ENCODE measurements at regions not wholly inside any gene's neighbourhood (a gene's known extent, or its start where the extent isn't known, plus 50 kb on each side); places are given as distances from the start of the nearest gene placed in this dataset.

DNA sequence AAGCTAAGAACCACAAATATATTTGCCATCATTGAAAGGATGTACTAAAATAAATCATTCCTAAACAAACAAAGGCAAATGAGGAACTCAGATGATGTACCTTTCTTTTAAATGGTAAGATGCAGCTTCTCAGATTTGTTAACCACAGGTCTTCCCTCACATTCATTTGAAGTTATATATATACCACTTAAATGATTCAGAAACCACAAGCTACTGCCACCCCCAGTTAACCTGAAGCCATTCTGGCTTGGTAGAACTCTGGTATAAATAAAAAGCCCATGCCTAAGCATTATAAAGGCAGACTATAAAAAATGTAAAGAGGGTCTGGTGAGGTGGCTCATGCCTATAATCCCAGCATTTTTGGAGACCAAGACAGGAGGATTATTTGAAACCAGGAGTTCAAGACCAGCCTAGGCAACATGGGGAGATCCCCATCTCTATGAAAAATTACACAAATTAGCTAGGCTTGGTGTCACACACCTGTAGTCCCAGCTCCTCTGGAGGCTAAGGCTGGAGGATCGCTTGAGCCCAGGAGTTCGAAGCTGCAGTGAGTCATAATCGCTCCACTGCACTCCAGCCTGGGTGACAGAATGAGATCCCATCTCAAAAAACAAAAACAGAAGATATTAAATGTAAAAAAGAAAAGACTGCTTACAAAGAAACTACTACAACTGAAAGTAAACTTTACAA, 1185.3 kb downstream of the JRKL start:
- H3K27ac ChIP-seq, result no peak overlapping the region
- no peaks in the 10 kb centered on the region for H3K36me3 ChIP-seq
- DNase-seq (no peak), ATAC-seq (no peak)
- no peak for TF ChIP-seq CTCF (IDR thresholded peaks at IDR 0.05)
- intact Hi-C loops (cut with DNase I), result no loop called here
- no peak overlapping the region for H3K4me3 ChIP-seq
- H3K27me3 ChIP-seq, result no peaks in the 10 kb centered on the region
- H3K9me3 ChIP-seq, result no peaks in the 10 kb centered on the region
- no peaks in the 10 kb centered on the region for H3K4me1 ChIP-seq

DNA sequence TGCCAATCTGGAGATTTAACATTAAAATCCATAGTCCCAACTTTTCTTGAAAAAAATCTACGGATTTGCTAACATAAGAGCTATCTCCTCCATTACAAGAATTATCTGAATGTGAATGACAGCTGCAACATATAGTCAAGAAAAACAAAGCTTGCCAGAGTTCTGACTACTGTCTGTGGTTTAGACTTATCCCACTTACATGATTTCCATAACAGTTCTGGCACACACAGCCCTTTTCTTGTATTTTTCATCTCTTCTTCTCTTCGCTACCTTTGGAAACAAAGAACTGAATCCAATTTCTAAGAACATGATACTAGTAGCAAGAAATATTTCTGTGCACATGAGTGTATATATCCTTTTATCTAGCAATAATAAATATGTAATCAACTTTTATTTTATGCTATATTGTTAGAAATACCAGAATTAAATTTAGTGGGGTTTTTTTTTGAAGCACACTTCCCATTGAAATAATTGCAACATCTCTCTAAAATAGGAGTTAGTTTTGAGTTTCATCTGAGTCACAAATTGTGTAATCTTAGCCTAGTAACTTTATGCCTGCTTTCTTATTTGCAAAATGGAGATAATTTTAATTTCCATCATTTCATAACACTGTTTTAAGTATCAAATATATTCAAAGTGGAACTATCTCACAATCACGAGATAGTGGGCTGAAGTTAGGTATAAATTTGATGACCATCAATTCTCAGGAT, 1217.6 kb downstream of the JRKL start:
- H3K36me3 ChIP-seq, result no peaks in the 10 kb centered on the region
- intact Hi-C loops (cut with DNase I), result no loop called here
- DNase-seq (no peak), ATAC-seq (no peak)
- H3K27ac ChIP-seq, result no peak overlapping the region
- no peak overlapping the region for H3K4me3 ChIP-seq
- no peaks in the 10 kb centered on the region for H3K9me3 ChIP-seq
- H3K4me1 ChIP-seq, result no peaks in the 10 kb centered on the region
- no peak for TF ChIP-seq CTCF (IDR thresholded peaks at IDR 0.05)
- no peaks in the 10 kb centered on the region for H3K27me3 ChIP-seq

- DNase-seq (no peak), ATAC-seq (no peak)
- Histone ChIP-seq H3K4me1 (no peaks in the 10 kb centered on the region), H3K27ac (no peak overlapping the region), H3K36me3 (no peaks in the 10 kb centered on the region), H3K9me3 (peaks cover 5% of the 10 kb centered on the region), H3K4me3 (no peak overlapping the region), H3K27me3 (no peaks in the 10 kb centered on the region)
- intact Hi-C loops (cut with DNase I), result no loop called here
- no peak for TF ChIP-seq CTCF (IDR thresholded peaks at IDR 0.05)
These were observed 1220.2 kb downstream of the JRKL start for GRCh38 chr11:97610000-97610399.

- H3K9me3 ChIP-seq, result peaks cover 5% of the 10 kb centered on the region
- H3K36me3 ChIP-seq, result no peaks in the 10 kb centered on the region
- H3K4me3 ChIP-seq, result no peak overlapping the region
- no peaks in the 10 kb centered on the region for H3K27me3 ChIP-seq
- H3K27ac ChIP-seq, result no peak overlapping the region
- ATAC-seq (no peak), DNase-seq (no peak)
- no peak for TF ChIP-seq CTCF (IDR thresholded peaks at IDR 0.05)
- intact Hi-C loops (cut with DNase I), result no loop called here
- H3K4me1 ChIP-seq, result no peaks in the 10 kb centered on the region
These were observed 1221.0 kb downstream of the JRKL start for GRCh38 chr11:97610854-97611253.

GRCh38 chr11:97611345-97611744, 1221.5 kb downstream of the JRKL start:
- Histone ChIP-seq H3K9me3 (peaks cover 5% of the 10 kb centered on the region), H3K36me3 (no peaks in the 10 kb centered on the region), H3K27me3 (no peaks in the 10 kb centered on the region), H3K4me1 (no peaks in the 10 kb centered on the region), H3K4me3 (no peak overlapping the region), H3K27ac (no peak overlapping the region)
- no peak for DNase-seq
- intact Hi-C loops (cut with DNase I), result no loop called here
- TF ChIP-seq CTCF (IDR thresholded peaks at IDR 0.05), result no peak
- ATAC-seq, result no peak

All from upper lobe of right lung (tissue), 1 donor.